ENCODE measurements at regions not wholly inside any gene's neighbourhood (a gene's known extent, or its start where the extent isn't known, plus 50 kb on each side); places are given as distances from the start of the nearest gene placed in this dataset.

DNA sequence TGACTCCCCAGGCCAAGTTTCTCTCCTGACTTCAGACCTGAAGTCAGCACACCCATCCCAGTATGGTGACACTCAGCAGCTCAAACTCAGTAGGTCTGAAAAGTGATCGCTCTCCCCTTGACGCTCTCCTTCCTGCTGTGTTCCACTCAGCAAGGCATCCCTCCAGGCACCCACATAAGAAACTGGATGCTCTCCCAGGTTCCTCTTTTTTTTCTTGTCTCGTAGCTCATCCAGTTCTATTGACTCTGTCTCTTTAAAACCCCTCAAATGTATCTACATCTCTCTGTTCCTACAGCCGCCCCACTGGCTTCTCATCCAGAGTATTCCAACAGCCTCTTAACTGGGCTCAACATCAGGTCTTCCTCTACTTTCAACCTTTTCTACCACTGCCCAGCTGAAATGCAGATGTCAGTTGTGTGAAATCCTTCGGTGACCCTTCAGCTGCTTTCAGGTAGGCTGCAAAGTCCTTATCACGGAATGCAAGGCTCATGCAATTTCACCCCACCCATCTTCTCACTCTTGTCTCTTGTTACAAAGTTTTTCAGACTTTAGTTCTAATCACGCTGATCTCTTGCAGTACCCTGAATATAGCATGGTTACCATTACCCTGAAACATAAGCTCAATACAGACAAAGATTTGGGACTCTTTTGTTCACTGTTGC lies 286.2 kb upstream of the POU3F1 start:
- DNase-seq (ENCODE audit: low read depth in 3 of 3), result no peak

DNA sequence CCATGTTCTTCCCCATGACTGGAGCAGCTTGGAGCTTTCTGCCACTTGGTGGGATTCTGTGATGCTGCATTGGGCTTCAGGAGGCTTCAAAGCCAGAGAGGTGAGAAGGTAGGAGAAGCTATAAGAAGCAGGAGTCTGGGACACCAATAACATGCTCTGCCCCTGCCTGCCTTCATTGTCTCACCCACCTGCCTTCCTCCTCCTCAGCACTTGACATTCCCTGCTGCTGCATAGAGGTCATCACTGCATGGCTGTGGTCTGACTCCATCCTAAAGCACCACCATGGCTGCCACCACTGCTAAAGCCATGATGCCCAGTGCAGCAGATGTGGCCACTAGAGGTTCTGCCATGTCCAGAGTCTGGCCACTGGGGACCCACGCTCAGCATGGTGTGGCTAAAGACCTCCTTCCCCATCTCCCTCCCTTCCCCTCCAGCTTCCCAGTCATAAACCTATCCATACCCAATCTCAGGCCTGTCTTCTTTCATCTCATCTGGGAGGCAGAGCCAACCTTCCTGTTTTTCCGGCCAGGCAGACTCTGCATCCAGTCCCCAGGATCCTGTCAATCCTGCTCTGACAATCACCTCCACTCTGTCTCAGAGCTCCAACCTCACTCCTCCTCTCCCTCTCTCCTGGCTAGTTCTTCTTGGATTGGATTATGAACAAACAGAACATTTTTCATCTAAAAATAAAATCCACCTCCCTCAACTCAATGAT lies 285.1 kb upstream of the POU3F1 start:
- DNase-seq (ENCODE audit: low read depth in 3 of 3), result no peak

DNA sequence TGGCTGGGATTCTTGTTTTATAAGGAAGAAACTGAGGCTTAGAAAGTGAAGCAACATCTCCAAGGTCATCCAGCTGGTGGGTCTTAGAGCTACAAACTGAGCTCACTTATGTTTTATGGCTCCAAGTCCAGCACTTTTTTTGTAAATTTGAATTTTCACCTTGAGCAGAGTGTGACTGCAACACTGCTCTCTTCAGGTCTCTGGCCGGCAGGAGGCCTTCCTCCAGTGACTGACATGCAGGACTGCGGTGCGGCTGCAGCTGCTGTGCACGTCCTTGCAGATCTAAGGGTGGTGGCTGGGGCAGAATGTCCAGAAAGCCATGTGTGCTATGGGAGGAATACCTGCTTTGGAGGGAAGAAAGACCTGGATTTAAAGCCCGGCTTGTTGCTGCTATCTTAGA lies 284.2 kb upstream of the POU3F1 start:
- DNase-seq (ENCODE audit: low read depth in 3 of 3), result no peak

DNA sequence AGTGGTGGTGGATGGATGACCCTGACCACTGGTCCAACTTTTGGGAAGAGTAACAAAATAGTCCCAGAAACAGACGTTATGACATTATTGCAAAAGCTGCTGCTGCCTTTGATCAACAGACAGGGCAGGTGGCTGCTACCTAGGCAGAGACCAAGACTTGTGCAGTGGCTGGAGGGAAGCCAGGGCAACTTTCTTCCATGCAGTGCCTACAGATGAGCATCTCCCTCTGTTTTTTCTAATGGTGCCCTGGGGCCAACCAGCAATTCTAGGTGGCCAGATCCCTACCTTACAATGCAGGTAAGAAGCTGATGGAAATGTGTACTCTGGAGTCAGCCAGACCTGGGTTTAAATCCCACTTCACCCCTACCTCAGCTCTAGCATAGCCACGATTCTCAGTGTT lies 283.1 kb upstream of the POU3F1 start:
- DNase-seq (ENCODE audit: low read depth in 3 of 3), result no peak

DNA sequence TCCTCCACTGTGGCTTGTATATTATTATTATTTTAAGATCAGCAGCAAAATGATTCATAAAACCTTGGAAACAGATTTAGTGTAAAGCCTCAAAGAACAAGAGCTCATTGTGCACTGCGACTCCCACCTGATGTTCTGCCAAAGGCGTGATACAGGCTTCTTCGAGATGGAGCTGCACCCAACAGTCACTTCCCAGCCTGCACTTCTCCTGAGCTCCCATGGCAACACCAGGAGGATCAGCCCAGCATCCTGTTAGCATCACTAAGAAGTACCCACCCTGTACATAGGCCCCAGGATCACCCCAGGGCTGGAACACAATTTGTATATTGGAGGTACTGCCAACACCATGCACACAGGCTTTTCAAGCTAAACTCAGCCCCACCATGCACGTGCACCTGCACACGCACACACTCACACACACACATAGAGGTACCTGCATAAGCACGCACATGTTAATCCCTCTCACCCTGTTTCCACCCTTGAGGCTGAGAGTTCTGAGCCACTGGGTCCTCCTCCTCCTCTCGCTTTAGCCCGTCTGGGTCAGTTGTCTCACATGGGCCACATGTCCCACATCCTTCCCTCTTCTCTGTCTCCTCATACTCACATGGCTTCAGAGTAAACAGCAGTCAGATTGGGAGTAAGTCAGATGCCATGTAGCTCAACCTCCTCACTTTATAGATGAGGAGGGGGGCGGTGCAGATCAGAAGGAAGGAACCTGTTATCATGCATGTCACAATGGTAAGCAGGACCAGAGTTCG lies 281.9 kb upstream of the POU3F1 start:
- no peak for DNase-seq (ENCODE audit: low read depth in 3 of 3)

DNA sequence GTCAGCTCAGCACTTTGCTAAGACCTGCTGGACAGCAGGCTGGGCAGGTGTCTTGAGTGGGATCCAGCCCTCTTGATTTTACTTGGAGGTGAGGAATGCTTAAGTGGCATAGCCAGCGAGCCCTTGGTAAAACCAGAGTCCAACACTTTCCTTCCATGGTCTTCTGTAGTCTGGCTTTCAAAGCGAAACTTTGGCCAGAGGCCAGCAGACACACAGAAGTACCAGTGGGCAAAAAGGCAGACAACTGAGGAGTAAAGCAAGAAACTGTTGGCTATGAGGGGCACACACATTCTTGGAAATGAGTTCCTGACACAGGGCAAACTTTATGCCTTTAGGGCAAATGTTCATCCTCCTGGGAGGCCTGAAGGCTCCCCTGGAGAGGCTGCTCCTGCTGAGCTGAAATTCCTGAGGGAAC lies 281.0 kb upstream of the POU3F1 start:
- DNase-seq (ENCODE audit: low read depth in 3 of 3), result no peak

DNA sequence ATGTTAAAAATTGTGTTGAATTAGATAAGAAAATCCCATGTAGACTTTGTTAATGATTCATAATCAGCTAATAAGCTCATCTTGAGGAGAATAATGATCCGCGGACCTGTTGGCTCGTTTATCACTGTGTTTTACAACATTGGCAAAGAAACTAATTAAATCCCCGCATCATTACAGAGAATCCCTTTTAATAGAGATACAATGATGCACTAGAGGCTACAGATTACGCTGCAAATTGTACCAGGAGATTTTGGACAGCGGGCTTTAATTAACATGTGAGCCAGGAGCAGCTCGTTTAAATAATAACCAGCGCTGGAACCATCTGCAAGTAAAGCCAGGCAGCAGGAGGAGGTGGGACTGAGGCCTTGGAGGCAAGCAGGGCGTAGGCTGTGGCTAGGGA lies 280.3 kb upstream of the POU3F1 start:
- DNase-seq (ENCODE audit: low read depth in 3 of 3), result no peak

DNA sequence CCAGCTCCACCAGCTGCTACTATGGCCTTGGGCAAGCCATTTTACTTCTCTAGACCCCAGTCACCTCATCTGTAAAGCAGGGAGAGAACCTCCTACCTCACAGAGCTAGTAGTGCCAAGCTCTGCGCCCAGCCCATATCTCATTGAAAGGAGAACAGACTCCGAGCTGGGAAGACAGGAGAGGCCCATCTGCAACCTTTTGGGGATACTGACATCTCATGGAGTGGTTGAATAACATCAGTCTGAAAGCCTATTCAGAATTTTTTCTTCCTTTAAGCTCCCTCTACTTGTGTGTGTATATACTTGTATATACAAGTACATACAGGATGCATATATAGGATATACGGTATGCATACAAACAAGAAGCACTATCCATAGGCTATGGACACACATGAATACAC lies 279.5 kb upstream of the POU3F1 start:
- no peak for DNase-seq (ENCODE audit: low read depth in 3 of 3)

DNA sequence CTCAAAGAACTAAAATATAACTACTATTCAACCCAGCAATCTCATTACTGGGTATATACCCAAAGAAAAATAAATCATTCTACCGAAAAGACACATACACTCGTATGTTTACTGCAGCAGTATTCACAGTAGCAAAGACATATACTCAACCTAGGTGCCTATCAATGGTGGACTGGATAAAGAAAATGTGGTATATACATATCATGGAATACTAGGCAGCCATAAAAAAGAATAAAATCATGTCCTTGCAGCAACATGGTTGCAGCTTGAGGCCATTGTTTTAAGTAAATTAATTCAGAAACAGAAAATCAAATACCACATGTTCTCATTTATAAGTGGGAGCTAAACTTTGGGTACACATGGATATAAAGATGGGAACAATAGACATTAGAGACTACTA lies 266.2 kb upstream of the POU3F1 start:
- DNase-seq (ENCODE audit: low read depth in 3 of 3), result no peak

DNA sequence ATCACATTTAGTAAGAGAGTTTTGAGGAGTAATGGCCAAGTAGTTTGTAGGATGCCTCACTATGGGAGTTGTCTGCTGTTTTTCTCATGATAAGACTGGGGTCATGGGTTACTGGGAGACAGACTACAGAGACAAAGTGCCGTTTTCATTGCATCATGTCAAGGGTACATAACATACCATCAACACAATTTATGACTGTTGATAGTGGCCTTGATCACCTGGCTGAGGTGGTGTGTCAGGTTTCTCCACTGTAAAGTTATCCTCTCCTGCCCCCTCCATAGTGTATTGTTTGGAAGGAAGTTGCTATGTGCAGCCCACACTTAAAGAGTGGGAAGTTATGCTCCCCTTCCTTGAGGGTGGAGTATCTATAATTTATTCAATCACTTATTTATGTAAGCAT lies 263.5 kb upstream of the POU3F1 start:
- no peak for DNase-seq (ENCODE audit: low read depth in 3 of 3)

DNA sequence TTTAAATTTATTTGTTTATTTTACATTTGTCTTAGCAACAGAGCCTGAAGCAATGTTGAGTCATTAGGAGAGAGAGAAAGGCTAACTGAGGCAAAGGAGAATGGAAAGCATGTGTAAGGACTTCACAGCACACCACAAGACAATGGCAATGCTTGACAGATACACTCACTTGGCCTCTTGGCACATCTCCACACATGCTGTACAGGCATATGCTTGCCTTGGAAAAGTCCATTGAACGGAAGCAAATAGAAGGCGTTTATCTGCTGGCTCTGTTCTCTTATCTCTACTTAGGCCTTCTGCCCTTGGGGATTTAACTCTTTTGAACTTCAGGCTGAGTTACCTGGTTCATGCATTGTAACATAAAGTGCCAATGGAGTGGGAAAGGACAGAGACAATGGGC lies 262.2 kb upstream of the POU3F1 start:
- DNase-seq (ENCODE audit: low read depth in 3 of 3), result no peak

DNA sequence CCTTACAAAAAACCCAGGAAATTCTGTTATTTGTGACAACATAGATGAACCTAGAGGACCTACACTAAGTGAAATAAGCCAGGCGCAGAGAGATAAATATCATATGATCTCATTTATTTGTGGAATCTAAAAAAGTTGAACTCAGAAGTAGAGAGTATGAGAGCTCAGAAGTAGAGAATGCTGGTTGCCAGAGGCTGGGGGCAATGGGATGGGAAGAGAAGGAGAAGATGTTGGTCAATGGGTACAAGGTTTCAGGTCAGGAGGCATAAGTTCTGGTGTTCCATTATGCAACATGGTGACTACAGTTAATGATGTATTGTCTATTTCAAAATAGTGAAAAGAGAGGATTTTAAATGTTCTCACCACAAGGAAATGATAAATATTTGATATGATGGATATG lies 259.1 kb upstream of the POU3F1 start:
- DNase-seq (ENCODE audit: low read depth in 3 of 3), result no peak

DNA sequence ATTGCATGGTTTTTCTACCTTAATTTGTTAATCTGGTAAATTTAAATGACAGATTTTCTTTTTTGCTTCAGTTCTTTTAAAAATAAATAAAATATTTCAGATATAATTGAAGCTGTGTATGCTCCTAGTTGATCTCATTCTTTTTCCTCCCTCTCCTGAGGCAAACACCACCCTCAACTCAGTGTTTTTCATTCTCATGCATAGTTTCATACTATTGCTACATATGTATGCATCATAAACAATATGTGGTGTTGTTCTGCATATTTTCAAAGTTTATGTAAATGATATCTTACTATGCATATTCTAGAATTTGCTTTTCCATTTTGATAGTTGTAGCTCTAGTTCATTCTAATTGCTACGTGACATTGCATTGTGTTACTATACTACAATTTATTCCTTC lies 257.2 kb upstream of the POU3F1 start:
- no peak for DNase-seq (ENCODE audit: low read depth in 3 of 3)

DNA sequence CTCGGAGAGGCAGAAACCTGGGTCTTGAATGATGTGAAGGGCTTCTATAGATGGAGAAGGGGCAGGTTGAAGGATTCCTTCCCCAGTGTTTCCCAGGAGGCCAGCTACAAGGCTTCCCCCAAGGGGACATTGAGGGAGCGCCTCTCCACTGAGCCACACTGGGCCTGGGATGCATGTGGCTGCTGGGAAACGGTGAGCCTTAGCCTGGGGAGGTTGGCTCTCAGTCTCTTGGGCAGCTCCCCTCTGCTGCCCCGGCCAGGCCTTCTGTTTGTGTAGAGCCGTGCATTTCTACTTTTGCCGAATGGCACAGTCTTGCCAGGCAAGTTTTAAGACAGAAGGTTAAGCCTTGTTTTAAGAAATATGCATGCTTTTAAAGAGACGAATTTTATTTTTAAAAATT lies 254.4 kb upstream of the POU3F1 start:
- DNase-seq (ENCODE audit: low read depth in 3 of 3), result no peak

DNA sequence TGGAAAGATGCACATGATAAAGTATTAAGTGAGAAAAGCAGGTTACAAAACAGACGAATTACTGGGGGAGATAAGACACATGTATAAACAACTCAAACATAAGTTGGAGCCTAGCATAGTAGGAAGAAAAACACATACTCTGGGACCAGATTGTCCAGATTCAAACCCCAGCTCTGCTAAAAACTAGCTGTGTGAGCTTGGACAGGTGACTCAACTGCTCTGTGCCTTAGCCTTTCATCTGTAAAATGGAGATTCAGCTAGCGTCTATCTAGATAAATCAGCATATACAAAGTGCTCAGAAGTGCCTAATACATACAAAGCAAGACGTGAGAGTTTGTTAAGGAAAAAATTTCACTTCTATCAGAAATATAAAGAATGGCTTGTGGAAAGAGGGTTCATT lies 254.0 kb upstream of the POU3F1 start:
- DNase-seq (ENCODE audit: low read depth in 3 of 3), result no peak

DNA sequence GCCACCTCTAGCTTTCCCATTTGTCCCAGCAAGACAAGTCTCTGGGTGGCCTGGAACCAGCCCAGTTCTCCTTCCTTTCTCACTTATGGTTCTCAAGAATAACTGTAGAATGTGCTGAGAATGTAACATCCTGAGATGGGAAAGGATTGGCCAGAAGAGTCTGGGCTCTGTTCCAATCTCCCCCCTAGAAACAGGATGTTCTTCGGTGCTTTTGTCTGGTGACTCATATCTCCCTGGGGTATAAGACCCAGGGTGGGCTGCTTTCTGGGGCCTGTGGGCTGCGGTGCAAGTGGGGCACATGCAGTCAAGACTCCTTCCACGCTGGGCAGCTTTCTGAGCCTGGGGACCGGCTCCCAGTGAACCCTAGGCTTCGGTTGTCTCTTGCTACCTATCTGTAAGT lies 251.2 kb upstream of the POU3F1 start:
- no peak for DNase-seq (ENCODE audit: low read depth in 3 of 3)

DNA sequence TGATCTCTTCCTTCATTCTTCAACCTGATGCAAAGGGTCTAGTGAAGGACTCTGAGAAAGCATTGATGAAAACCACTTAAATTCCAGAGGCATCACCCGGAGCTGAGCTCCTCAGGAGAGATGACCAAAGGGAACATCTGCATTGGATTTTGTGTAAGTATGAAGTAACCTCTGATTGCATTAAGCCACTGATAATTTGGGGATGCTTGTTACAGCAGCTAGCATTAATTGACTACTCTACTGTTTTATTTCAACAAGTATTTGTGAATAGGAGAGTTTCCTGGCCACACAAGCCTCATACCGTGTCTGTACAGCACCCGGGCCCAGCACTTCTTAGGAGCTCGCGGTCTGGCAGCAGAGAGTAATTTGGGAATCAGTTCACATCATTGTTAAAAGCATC lies 250.7 kb upstream of the POU3F1 start:
- DNase-seq (ENCODE audit: low read depth in 3 of 3), result no peak

DNA sequence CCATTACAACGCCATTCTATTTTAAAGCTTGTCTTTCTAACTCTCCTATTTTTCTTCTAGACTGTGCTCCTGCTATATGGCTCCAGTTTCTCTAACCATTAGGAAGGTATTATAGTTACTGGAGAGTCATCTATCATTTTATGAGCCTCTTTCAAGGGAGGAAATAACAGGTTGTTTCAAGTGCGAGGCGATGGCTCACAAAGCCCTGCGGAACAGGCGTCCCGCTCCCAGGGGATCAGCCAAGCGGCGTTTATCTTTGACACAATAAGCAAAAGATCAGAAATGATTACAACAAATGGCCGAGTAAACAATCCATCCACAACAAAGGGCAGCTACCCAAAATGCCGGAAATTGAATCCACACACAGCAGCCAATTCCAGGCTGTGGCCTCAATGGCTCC lies 249.5 kb upstream of the POU3F1 start:
- DNase-seq (ENCODE audit: low read depth in 3 of 3), result no peak

DNA sequence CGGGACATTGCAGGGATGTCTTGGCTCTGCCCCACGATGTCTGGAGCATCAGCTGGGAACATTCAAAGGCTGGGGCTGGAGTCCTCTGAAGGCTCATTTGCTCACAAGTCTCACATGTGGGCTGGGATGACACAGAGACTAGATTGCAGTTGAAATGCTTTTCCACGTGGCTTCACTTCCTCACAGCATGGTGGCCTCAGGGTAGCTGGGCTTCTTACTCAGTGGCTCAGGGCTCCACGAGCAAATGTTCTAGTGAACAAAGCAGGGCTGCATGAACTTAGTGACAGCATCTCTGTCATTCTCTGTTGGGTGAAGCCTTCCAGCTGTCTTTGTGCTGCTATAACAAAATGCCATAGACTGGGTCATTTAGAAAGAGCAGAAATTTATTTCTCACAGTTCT lies 247.0 kb upstream of the POU3F1 start:
- no peak for DNase-seq (ENCODE audit: low read depth in 3 of 3)

DNA sequence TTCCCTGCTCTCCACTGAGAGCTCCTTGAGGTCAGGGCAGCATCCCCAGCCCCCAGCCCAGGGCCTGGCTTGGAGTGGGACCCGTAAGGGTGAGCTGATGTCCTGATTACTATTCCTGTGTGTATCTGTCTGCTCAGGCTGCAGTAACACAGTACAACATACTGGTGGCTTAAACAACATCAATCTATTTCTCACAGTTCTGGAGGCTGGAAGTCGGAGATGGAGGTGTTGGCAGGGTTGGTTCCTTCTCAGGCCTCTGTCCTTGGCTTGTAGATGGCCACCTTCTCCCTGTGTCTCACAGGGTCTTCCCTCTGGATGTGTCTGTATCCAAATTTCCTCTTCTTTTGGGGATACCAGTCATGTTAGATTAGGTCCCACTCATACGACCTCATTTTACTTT lies 246.4 kb upstream of the POU3F1 start:
- no peak for DNase-seq (ENCODE audit: low read depth in 3 of 3)

DNA sequence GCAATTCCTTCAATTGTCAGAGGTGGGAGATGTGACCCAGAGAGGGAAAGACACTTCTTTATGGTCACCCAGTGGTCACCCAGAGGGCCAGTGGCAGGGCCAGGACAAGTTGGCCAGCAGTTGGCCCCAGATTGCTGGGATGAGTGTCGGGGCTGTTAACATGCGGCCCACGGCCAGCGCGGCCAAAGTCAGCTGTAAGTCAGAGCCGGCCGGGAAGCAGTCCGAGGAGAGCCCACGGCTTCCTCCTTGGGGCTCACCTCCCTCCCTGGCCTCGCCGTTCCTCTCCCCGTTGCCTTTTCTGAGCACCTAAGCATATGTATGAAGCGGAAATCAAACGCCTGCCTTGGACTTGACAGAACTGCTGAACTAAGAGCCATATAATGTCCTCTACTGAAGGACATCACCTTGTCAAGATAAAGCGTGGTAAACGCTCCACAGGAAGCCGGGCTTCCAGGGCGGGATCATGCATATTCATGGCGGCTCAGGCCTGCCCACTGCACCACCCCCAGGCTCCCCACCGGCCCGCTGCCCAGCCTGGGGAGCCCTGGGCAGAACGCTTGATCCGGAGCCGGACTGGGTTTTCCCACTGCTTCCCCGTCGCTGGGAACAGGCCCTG lies 245.4 kb upstream of the POU3F1 start:
- DNase-seq (ENCODE audit: low read depth in 3 of 3), result no peak

DNA sequence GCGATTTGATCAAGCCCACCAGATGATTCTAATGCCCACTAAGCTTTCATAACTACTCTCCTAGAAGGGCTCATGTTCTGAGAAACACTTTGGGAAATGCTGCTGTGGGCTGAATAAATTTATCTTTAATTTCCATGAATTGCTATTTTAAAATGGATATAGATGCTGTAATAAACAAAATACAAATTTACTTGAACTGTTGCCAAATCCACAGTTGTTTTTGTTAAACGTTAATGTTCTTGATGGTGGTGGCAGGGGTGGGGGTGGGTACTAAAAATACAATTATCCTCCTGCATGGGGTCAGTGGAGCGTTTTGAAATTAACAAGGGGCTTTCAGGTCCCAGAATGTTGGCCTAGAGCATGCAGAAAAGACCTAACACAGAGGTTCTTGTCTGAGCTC lies 244.7 kb upstream of the POU3F1 start:
- no peak for DNase-seq (ENCODE audit: low read depth in 3 of 3)

DNA sequence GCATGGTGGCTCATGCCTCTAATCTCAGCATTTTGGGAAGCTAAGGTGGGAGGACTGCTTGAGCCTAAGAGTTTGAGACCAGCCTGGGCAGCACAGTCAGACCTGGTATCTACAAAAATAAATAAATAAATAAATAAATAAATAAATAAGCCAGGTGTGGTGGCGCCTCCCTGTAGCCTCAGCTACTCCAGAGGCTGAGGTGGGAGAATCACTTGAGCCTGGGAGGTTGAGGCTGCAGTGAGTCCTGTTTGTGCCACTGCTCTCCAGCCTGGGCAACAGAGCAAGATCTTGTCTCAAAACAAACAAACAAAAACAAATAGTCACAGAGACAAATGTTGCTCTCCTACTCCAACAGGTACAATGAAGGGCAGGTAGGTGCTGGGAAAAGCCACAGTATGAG lies 242.4 kb upstream of the POU3F1 start:
- no peak for DNase-seq (ENCODE audit: low read depth in 3 of 3)
